Neural cell (in vitro differentiated cells): ENCODE measurements at regions not wholly inside any gene's neighbourhood (a gene's known extent, or its start where the extent isn't known, plus 50 kb on each side); places are given as distances from the start of the nearest gene placed in this dataset.

Experiments
- H2AFZ ChIP-seq: fragments of 200-600, 300-800 bp; sonication (generic), shearing (Covaris generic); 2 replicates; pipeline ENCODE4 v1.6.0; 2014; ENCODE audit warnings: low read depth, mild to moderate bottlenecking, antibody characterized with exemption, low read length, moderate library complexity
- H3F3A ChIP-seq: fragments of 200-600 bp; shearing (Covaris generic); 2 replicates; pipeline ENCODE4 v1.6.1; 2016; ENCODE audit warnings: mild to moderate bottlenecking, moderate library complexity, mixed read lengths, antibody characterized with exemption, low read length; ENCODE audit not compliant: insufficient read depth, poor library complexity, severe bottlenecking
- H3K27ac ChIP-seq: fragments of 200-600, 300-800 bp; sonication (generic), shearing (Covaris generic); 2 replicates; pipeline ENCODE4 v1.5.1; 2014; ENCODE audit warnings: mild to moderate bottlenecking, low read length, moderate library complexity
- H3K27me3 ChIP-seq: fragments of 300-800, 200-600 bp; sonication (generic), shearing (Covaris generic); 2 replicates; pipeline ENCODE4 v1.6.0; 2014; ENCODE audit warnings: mild to moderate bottlenecking, low read depth, low read length, moderate library complexity; ENCODE audit not compliant: insufficient read depth
- H3K36me3 ChIP-seq: fragments of 300-800, 200-600 bp; sonication (generic), shearing (Covaris generic); 2 replicates; pipeline ENCODE4 v1.5.1; 2014; ENCODE audit warnings: mild to moderate bottlenecking, antibody characterized with exemption, low read length, moderate library complexity; ENCODE audit not compliant: insufficient read depth
- H3K4me2 ChIP-seq: fragments of 300-800, 200-600 bp; sonication (generic), shearing (Covaris generic); 2 replicates; pipeline ENCODE4 v1.6.0; 2014; ENCODE audit warnings: mild to moderate bottlenecking, low read length
- H3K4me3 ChIP-seq: fragments of 300-800, 200-600 bp; sonication (generic), shearing (Covaris generic); 2 replicates; pipeline ENCODE4 v1.5.1; 2014; ENCODE audit warnings: mild to moderate bottlenecking, low read length, moderate library complexity
- H3K79me2 ChIP-seq: fragments of 200-600 bp; shearing (Covaris generic); replicated peaks from 2 replicates; pipeline ENCODE4 v1.6.0; 2014; ENCODE audit warnings: mild to moderate bottlenecking, low read length, moderate library complexity; ENCODE audit not compliant: insufficient read depth
- H3K9ac ChIP-seq: fragments of 300-800, 200-600 bp; sonication (generic), shearing (Covaris generic); 2 replicates; pipeline ENCODE4 v1.6.1; 2016; ENCODE audit warnings: mild to moderate bottlenecking, low read length, mixed read lengths
- H3K9me2 ChIP-seq: fragments of 200-600 bp; shearing (Covaris generic); 2 replicates; pipeline ENCODE4 v1.6.1; 2016; ENCODE audit warnings: mild to moderate bottlenecking, low read length, mixed read lengths; ENCODE audit not compliant: insufficient read depth
- H3K9me3 ChIP-seq: fragments of 200-600, 300-800 bp; sonication (generic), shearing (Covaris generic); 2 replicates; pipeline ENCODE4 v1.6.1; 2016; ENCODE audit warnings: mild to moderate bottlenecking, mixed run types, low read length, moderate library complexity, mixed read lengths
- H4K20me1 ChIP-seq: fragments of 200-600 bp; shearing (Covaris generic); 2 replicates; pipeline ENCODE4 v1.6.1; 2016; ENCODE audit warnings: mild to moderate bottlenecking, mixed run types; ENCODE audit not compliant: insufficient read depth
- CTCF ChIP-seq: fragments of 450-650 bp; IDR thresholded peaks from 2 replicates; pipeline ENCODE4 v1.5.1; 2014; ENCODE audit warnings: antibody characterized with exemption, mild to moderate bottlenecking, moderate library complexity; ENCODE audit not compliant: poor library complexity, severe bottlenecking
- EP300 ChIP-seq: fragments of 450-650 bp; conservative IDR thresholded peaks from 2 replicates; pipeline ENCODE4 v1.6.1; 2014; ENCODE audit warnings: antibody characterized with exemption, mild to moderate bottlenecking, moderate library complexity; ENCODE audit not compliant: poor library complexity, severe bottlenecking
- EZH2 ChIP-seq: fragments of 200-600, 300-800 bp; shearing (Covaris generic), sonication (generic); IDR thresholded peaks from 2 replicates; pipeline ENCODE4 v1.6.1; 2014; ENCODE audit warnings: antibody characterized with exemption, low read length, borderline replicate concordance, mild to moderate bottlenecking; ENCODE audit not compliant: insufficient read depth, poor library complexity, severe bottlenecking
- MXI1 ChIP-seq: fragments of 450-650 bp; conservative IDR thresholded peaks from 2 replicates; pipeline ENCODE4 v1.6.1; 2014; ENCODE audit warnings: antibody characterized with exemption, mild to moderate bottlenecking; ENCODE audit not compliant: poor library complexity, severe bottlenecking
- POLR2AphosphoS5 ChIP-seq: IDR thresholded peaks from 2 replicates; pipeline ENCODE4 v1.6.1; 2012
- RAD21 ChIP-seq: fragments of 450-650 bp; conservative IDR thresholded peaks from 2 replicates; pipeline ENCODE4 v1.6.1; 2014; ENCODE audit warnings: antibody characterized with exemption, mild to moderate bottlenecking, moderate library complexity
- REST ChIP-seq: IDR thresholded peaks from 2 replicates; pipeline ENCODE4 v1.6.1; 2012; ENCODE audit warnings: borderline replicate concordance
- SMC3 ChIP-seq: fragments of 450-650 bp; conservative IDR thresholded peaks from 2 replicates; pipeline ENCODE4 v1.6.1; 2014; ENCODE audit warnings: antibody characterized with exemption, mild to moderate bottlenecking, moderate library complexity; ENCODE audit not compliant: poor library complexity
- TAF1 ChIP-seq: IDR thresholded peaks from 2 replicates; pipeline ENCODE4 v1.6.1; 2012; ENCODE audit warnings: low read depth

GRCh38 chr4:26076000-26076587 lies 162.1 kb downstream of the SMIM20 start:
- Histone ChIP-seq H3K27me3 (no peaks in the 10 kb centered on the region), H3K4me2 (no peak overlapping the region), H3K9me3 (no peaks in the 10 kb centered on the region), H3K4me3 (no peak overlapping the region), H3F3A (no peaks in the 10 kb centered on the region), H2AFZ (no peak overlapping the region), H3K36me3 (no peaks in the 10 kb centered on the region), H3K9ac (no peak overlapping the region), H3K79me2 (no peaks in the 10 kb centered on the region), H3K27ac (no peak overlapping the region), H4K20me1 (no peaks in the 10 kb centered on the region), H3K9me2 (no peaks in the 10 kb centered on the region)
- no peak for TF ChIP-seq RAD21
- no peak for TF ChIP-seq TAF1
- no peak for TF ChIP-seq POLR2AphosphoS5
- no peak for TF ChIP-seq CTCF
- TF ChIP-seq EZH2: no peak
- TF ChIP-seq MXI1: no peak
- no peak for TF ChIP-seq EP300
- no peak for TF ChIP-seq REST
- TF ChIP-seq SMC3: no peak

GRCh38 chr4:26076896-26077295 lies 162.9 kb downstream of the SMIM20 start:
- Histone ChIP-seq H3K79me2 (no peaks in the 10 kb centered on the region), H3K36me3 (no peaks in the 10 kb centered on the region), H3F3A (no peaks in the 10 kb centered on the region), H3K27ac (no peak overlapping the region), H3K27me3 (no peaks in the 10 kb centered on the region), H3K9ac (no peak overlapping the region), H3K9me3 (no peaks in the 10 kb centered on the region), H4K20me1 (no peaks in the 10 kb centered on the region), H3K4me3 (no peak overlapping the region), H2AFZ (no peak overlapping the region), H3K9me2 (no peaks in the 10 kb centered on the region), H3K4me2 (no peak overlapping the region)
- TF ChIP-seq EP300 (no peak), POLR2AphosphoS5 (no peak), CTCF (no peak), TAF1 (no peak), SMC3 (no peak), MXI1 (no peak), REST (no peak), RAD21 (no peak)
